ENCODE measurements at regions not wholly inside any gene's neighbourhood (a gene's known extent, or its start where the extent isn't known, plus 50 kb on each side); places are given as distances from the start of the nearest gene placed in this dataset.

DNA sequence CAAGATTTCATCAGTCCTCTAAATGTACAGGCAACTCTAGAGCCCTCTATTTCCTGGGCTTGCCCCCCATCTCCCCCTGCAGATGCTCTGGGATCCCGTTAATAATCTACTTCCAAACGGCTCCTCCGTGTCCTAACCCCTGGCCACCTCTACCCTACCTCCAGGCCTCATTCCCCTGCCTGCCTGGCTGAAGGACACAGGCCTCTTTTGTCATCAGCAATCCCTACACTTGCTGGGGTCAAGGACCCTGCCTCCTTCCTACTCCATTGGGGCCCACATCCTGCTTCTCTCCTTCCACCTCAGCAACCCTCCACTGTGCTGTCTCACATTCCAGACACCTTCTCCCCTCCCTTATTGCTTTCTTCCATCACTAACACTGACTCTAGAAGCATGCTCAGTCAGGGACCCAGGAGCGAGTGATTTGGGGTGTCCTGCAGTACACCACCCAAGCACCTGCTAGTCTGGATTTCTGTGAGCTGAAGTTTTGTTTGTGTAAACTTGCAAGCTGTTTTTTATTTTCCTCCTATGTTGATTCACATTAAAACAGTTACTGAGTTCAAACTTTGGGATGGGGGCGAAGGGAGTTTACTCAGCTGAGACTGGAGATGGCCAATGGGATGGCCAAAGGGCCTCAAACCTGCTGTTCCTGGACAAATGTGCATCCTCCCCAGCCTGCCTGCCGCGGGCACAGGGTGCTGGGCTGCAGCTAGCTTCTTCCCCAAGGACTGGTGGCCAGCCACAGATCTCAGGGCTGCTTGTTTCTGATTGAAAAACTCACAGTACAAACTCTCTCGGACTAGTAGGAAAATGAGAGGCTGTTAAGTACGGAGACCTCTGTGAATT is 314.7 kb downstream of the FOXO1 start:
- no peak for TF ChIP-seq EZH2phosphoT487 (IDR thresholded peaks at IDR 0.05; ENCODE audit: borderline replicate concordance, low read length)
- TF ChIP-seq, protein P1, sequence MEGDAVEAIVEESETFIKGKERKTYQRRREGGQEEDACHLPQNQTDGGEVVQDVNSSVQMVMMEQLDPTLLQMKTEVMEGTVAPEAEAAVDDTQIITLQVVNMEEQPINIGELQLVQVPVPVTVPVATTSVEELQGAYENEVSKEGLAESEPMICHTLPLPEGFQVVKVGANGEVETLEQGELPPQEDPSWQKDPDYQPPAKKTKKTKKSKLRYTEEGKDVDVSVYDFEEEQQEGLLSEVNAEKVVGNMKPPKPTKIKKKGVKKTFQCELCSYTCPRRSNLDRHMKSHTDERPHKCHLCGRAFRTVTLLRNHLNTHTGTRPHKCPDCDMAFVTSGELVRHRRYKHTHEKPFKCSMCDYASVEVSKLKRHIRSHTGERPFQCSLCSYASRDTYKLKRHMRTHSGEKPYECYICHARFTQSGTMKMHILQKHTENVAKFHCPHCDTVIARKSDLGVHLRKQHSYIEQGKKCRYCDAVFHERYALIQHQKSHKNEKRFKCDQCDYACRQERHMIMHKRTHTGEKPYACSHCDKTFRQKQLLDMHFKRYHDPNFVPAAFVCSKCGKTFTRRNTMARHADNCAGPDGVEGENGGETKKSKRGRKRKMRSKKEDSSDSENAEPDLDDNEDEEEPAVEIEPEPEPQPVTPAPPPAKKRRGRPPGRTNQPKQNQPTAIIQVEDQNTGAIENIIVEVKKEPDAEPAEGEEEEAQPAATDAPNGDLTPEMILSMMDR (IDR thresholded peaks at IDR 0.05; ENCODE audit: low read depth, low read length, poor library complexity, severe bottlenecking): no peak
